ENCODE measurements at regions not wholly inside any gene's neighbourhood (a gene's known extent, or its start where the extent isn't known, plus 50 kb on each side); places are given as distances from the start of the nearest gene placed in this dataset.

DNA sequence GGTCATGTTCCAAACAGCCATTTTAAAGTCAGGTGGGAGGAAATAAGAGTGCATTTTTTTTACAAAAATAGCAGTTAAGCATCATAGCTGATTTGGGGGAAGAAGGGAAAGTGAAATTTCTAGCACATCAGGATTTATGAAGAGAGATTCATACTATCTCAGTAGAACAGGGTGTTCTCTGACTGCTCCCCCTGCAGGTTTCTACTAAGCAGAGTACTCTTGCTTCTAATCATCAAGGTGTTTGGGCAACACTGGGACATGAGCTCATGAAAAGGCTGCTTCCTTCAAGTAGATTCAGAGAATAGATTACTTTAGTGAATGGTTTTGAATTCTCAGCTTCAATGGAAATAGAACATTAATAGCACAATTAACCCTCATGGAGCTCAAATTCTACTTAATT, 591.4 kb upstream of the PCDH10 start:
- TF ChIP-seq EZH2 (IDR thresholded peaks at IDR 0.05; ENCODE audit: borderline replicate concordance, low read length) (no peak), CTCF (IDR thresholded peaks at IDR 0.05; ENCODE audit: low read length) (peak; percentile 44; the same call in 1 of the 2 replicates)
- H3K36me3 ChIP-seq (ENCODE audit: insufficient read depth, low read length), result no peaks in the 10 kb centered on the region
- peaks cover under 1% of the 10 kb centered on the region; the same call in 1 of the 2 replicates for H3K9me3 ChIP-seq (ENCODE audit: low read length)
- no peak overlapping the region for H3K4me3 ChIP-seq (ENCODE audit: low read depth, low read length, poor library complexity, severe bottlenecking)
- no peak overlapping the region for H3K27ac ChIP-seq (ENCODE audit: low read depth, low read length, poor library complexity, severe bottlenecking)
- no peaks in the 10 kb centered on the region for H3K27me3 ChIP-seq (ENCODE audit: insufficient read depth, low read length)
- no peaks in the 10 kb centered on the region for H4K20me1 ChIP-seq (ENCODE audit: insufficient read depth, low read length)
- no peak overlapping the region for H3K9ac ChIP-seq (ENCODE audit: low read length)
- H3K9me2 ChIP-seq (ENCODE audit: low read depth, low read length), result no peaks in the 10 kb centered on the region
- H3K4me2 ChIP-seq (ENCODE audit: low read length), result no peak overlapping the region
- no peaks in the 10 kb centered on the region for H3F3A ChIP-seq (ENCODE audit: insufficient read depth, low read length)
- peaks cover 2% of the 10 kb centered on the region for H3K4me1 ChIP-seq (ENCODE audit: insufficient read depth, low read length, severe bottlenecking)
- H3K79me2 ChIP-seq (ENCODE audit: insufficient read depth, low read length), result no peaks in the 10 kb centered on the region
- H2AFZ ChIP-seq (ENCODE audit: low read length), result no peak overlapping the region

DNA sequence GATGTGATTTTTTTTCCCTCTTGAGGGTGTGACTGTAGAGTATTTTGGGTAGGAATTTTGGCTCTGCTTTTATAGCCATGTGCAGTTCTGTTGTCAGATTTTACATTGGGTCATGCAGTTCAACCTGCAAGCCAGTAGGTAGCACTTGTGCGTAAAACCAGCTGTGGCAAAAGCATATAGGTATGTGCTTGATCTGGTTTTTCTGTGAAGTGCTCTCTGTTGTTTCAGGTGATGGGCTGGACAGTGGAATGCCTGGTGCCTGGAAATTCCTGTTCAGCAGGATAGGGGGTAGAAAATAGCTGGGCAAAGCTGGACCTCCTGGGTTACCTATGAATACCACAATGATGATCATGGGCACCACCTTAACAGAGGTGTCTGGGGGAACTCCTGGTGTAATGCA, 584.2 kb upstream of the PCDH10 start:
- H3F3A ChIP-seq (ENCODE audit: insufficient read depth, low read length), result no peaks in the 10 kb centered on the region
- H3K9me2 ChIP-seq (ENCODE audit: low read depth, low read length), result no peaks in the 10 kb centered on the region
- H3K9me3 ChIP-seq (ENCODE audit: low read length), result peaks cover 3% of the 10 kb centered on the region; the same call in 1 of the 2 replicates
- H4K20me1 ChIP-seq (ENCODE audit: insufficient read depth, low read length), result no peaks in the 10 kb centered on the region
- H3K79me2 ChIP-seq (ENCODE audit: insufficient read depth, low read length), result no peaks in the 10 kb centered on the region
- peak overlapping the region; percentile 13 for H3K27ac ChIP-seq (ENCODE audit: low read depth, low read length, poor library complexity, severe bottlenecking)
- no peaks in the 10 kb centered on the region for H3K27me3 ChIP-seq (ENCODE audit: insufficient read depth, low read length)
- H3K36me3 ChIP-seq (ENCODE audit: insufficient read depth, low read length), result no peaks in the 10 kb centered on the region
- no peak overlapping the region for H3K4me2 ChIP-seq (ENCODE audit: low read length)
- no peak overlapping the region for H3K9ac ChIP-seq (ENCODE audit: low read length)
- peaks cover 15% of the 10 kb centered on the region for H3K4me1 ChIP-seq (ENCODE audit: insufficient read depth, low read length, severe bottlenecking)
- H2AFZ ChIP-seq (ENCODE audit: low read length), result peak overlapping the region; percentile 51; the same call in 1 of the 2 replicates
- TF ChIP-seq EZH2 (IDR thresholded peaks at IDR 0.05; ENCODE audit: borderline replicate concordance, low read length) (no peak), CTCF (IDR thresholded peaks at IDR 0.05; ENCODE audit: low read length) (peak; percentile 56)
- H3K4me3 ChIP-seq (ENCODE audit: low read depth, low read length, poor library complexity, severe bottlenecking), result no peak overlapping the region

- peaks cover 17% of the 10 kb centered on the region for H3K4me1 ChIP-seq (ENCODE audit: insufficient read depth, low read length, severe bottlenecking)
- H3K27ac ChIP-seq (ENCODE audit: low read depth, low read length, poor library complexity, severe bottlenecking), result peak overlapping the region; percentile 13
- no peaks in the 10 kb centered on the region for H3K36me3 ChIP-seq (ENCODE audit: insufficient read depth, low read length)
- no peak overlapping the region for H3K4me3 ChIP-seq (ENCODE audit: low read depth, low read length, poor library complexity, severe bottlenecking)
- H3K9me2 ChIP-seq (ENCODE audit: low read depth, low read length), result no peaks in the 10 kb centered on the region
- H2AFZ ChIP-seq (ENCODE audit: low read length), result peak overlapping the region; percentile 51
- H3K27me3 ChIP-seq (ENCODE audit: insufficient read depth, low read length), result no peaks in the 10 kb centered on the region
- H3F3A ChIP-seq (ENCODE audit: insufficient read depth, low read length), result no peaks in the 10 kb centered on the region
- H3K9ac ChIP-seq (ENCODE audit: low read length), result no peak overlapping the region
- no peak overlapping the region for H3K4me2 ChIP-seq (ENCODE audit: low read length)
- H3K79me2 ChIP-seq (ENCODE audit: insufficient read depth, low read length), result no peaks in the 10 kb centered on the region
- peaks cover 3% of the 10 kb centered on the region; the same call in 1 of the 2 replicates for H3K9me3 ChIP-seq (ENCODE audit: low read length)
- H4K20me1 ChIP-seq (ENCODE audit: insufficient read depth, low read length), result no peaks in the 10 kb centered on the region
- TF ChIP-seq EZH2 (IDR thresholded peaks at IDR 0.05; ENCODE audit: borderline replicate concordance, low read length), result no peak
- no peak for TF ChIP-seq CTCF (IDR thresholded peaks at IDR 0.05; ENCODE audit: low read length)
Observed at GRCh38 chr4:132565542-132565941, 583.6 kb upstream of the PCDH10 start.
